ENCODE measurements at regions not wholly inside any gene's neighbourhood (a gene's known extent, or its start where the extent isn't known, plus 50 kb on each side); places are given as distances from the start of the nearest gene placed in this dataset.

DNA sequence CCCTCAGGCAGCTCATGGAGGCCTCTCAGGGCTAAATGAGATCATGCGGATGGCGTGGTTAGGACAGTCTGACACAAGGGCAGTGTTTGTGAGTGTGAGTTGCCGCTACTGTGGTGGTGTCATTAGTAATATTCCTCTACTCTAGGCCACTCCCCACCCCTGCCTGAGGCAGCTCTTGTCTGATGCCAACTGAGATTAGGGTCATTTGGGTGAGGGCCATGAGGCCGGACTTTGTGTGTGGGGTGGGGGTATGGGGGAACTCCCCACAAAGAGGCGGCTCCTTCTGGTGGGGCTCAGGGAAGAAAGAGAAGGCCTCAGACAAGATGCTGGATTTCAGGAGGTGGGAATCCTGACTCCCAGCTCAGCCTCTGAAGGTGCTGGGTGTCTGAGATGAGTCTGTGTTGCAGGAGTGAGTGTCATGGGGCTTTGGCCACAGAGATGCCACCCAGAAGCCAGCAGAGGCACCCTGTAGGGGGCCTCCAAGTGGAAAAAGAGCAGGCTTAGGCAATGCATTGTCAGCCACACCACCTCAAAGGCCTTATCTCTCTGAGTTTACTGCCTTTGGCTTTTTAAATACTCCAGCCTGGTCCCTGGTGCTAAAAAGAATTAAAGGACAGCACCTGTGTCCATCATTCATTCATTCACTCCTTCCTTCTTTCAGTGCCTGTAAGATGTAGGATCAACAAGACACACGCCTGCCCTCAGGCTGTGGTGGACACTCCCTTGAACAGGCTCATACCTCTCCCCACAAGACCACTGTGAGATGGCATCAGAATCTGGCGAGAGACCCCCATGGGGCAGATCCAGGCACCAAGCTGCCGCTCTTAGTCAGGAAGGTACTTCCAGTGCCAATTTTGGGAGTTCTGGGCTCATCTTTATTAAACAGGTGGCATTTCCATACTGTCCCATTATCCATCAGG is 175.2 kb downstream of the MRPL14 start:
- no peak for DNase-seq

DNA sequence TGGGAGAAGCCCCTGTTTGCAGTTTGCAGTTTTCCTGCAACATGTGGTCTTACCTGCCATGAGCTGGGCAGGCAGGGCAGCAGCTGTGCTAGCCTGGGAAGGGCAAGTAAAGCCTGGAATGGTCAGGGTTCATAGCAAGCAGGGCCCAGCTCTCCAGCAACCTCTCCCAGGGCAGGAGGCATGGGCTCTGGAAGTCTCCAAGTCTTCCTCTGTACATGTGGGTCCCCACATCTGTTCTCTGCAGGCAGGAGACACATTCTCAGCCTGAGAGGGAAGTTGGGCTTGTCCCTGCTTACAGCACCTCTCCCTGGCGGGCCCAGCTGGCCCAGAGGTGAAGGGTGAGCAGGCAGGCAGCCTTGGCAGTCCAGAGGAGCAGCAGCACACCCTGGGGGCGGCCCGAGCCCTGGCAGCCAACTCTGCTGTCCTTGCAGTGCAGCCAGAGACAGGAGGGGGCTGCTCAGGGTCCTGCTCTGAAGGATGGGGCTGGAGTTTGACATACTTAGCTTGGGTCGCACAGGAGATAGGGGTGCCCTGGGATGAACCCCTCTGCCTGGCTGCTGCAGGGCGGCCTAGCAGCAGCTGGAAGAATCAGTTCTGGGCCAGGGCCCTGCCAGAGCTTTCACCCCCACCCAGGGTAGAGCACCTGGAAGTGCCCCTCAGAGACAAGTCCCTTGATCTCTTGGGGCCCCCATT is 176.0 kb downstream of the MRPL14 start:
- DNase-seq = peak in 2 of 56 donors; percentile 10 to 12

DNA sequence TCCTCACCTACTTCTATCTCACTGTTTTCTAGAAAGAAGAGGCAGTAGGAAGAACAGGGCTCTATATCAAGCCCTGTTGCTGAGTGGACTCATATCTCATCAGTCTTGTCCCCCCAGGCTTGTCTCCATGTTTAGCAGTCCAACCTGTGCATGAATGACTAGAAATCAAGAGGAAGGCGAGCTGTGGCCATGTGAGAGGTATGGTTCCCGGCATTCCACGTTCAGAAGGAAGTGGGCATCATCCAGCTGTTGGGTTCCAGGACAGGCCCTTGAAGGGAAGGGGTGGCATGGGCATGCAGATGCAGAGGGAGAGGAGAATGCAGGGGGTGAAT is 176.6 kb downstream of the MRPL14 start:
- no peak for DNase-seq

DNA sequence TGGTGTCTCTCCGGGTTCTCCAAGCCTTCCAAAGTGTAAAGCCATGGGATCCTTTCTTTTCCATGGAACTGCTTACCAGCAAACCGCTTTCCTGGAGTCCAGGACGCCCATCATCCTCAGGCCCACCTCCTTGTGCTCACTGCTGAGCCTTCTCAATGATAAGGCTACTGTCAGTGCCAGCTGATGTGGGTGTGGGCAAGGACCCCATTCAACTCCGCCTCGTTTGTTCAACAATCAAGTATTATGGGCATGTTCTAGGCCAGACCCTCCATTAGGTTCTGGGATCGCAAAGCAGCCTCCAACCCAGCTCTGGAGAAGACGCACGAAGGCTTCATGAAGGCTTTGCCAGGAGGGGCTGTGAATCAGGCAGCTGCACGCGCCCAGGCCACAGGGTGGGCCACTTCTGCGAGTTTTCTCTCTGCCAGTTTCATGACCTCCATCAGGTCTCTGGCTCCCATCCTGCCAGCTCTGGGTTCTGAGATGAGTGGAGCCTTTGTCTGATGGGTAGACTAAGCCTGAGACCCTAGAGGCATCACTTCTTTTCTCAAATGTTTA is 177.1 kb downstream of the MRPL14 start:
- no peak for DNase-seq

DNA sequence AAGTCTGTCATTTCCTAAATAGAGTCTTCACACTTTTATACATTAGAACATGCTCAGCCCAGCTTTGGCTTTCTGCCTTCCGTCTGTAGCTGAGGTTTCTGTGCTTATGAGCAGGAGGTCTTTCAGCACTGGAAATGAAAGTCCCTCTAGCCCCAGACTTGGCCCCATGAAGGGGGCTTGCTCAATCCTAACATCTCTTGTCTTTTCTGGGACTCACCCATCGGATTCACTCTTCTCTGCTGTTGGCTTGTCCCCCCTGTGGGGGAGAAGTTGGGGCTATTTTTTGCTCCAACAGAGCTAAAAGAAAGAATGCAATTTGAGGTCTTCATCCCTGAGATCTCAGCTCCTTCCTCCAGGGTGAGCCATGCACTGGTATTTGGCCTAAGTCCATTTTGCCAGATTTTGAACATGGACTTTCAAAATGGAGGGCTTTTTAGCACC is 177.7 kb downstream of the MRPL14 start:
- DNase-seq = no peak

DNA sequence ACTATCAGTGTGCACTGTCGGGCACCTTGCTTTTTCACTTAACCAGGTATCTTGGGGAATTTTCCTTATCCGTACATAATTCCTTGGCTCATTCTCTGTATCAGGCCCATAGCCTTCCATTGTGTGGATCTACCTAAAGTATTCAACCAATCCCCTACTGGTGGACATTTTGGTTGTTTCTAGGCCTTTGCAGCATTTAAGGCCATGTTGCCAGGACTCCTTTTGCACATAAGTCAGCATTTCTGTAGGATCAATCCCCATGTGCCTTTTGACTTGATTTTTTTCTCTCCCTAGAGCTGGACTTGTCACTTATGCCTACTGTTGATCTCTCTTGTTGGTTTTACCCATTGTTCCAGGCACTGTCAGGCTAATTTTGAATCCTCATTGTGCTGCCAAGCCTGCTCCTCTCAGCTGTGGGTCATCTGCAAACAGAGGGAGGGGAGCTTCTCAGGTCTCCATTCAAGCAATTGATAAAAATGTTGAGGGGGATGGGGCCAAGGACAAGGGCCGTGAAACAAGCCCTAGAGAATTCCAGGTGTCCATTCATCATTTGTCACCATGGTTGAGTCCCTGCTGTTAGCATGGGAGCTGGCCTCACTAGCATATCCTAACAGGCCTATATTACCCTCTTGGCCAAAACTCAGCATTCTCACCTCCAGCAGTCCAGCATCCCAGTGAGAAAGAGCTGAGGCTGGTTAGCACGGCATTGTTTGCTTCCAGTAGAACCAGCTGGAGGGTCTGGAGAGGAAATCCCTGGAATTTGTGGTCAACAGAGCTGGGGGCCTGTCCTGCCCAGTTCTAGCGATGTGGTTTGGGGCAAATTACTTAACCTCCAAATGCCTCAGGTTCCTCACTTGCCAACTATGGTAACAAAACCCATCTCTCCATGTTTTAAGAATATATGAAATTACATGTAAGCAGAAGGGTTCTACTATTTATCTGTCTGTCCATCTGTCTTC is 178.4 kb downstream of the MRPL14 start:
- DNase-seq = no peak

DNA sequence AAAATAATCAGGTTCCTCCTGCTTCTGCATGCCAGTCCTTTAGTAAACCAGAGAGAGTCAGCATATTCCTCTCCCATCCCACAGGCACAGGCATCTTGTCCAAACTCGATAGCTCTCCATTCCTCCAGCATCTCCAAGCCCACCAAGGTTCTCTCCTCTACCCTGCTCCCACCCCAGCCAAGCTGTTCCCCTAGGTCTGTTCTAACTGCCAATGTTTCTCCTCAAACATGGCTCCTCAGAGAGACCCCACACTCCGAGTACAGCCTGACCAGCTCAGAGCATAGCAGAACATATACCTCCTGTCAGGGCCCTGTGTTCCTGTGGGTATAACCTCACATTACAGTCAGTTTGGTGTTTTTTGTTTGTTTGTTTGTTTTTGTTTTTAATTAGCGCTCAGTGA is 177.8 kb downstream of the VEGFA start:
- no peak for DNase-seq

DNA sequence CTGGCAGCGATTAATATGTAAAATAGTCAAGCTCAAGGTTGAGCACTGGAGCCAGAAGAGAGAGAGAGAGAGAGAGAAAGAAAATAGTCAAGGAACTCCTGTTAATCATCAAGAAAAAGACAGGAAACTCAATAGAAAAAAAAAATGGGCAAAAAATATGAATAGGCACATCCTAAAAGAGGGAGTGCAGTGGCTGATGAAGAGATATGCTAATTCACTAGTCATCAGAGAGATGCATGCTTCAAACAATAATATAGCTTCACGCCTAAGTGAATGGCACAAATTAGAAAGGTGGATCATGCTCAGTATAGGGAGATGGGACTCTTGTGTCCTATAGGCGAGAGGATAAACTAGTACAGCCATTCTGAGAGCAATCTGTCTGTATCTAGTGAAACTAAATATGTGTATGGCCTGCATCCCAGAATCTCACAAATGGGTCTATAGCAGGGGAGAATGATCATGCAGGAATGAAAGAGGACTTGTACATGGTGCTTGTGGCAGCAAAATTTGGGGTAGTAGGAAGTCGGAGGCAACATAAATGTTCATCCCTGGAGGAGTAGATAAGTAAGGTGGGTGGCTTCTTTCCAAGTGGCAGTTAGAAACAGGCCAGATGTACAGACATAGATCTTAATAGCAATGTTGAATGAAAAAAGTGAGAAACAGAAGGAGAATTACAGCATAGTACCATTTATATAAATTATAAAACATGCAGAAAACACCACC is 176.8 kb downstream of the VEGFA start:
- DNase-seq = no peak

DNA sequence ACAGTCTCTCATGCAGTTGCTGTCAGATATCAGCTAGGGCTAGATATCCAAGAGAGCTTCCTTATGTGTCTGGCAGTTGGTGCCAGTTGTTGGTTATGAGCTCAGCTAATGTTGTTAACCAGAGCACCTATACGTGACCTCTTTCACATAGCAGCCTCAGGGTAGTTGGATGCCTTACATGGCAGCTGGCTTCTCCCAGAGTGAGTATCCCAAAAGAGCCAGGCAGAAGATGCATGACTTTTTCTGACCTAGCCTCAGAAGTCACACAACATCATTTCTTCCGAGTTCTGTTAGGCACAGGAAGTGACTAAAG is 175.7 kb downstream of the VEGFA start:
- DNase-seq = no peak

DNA sequence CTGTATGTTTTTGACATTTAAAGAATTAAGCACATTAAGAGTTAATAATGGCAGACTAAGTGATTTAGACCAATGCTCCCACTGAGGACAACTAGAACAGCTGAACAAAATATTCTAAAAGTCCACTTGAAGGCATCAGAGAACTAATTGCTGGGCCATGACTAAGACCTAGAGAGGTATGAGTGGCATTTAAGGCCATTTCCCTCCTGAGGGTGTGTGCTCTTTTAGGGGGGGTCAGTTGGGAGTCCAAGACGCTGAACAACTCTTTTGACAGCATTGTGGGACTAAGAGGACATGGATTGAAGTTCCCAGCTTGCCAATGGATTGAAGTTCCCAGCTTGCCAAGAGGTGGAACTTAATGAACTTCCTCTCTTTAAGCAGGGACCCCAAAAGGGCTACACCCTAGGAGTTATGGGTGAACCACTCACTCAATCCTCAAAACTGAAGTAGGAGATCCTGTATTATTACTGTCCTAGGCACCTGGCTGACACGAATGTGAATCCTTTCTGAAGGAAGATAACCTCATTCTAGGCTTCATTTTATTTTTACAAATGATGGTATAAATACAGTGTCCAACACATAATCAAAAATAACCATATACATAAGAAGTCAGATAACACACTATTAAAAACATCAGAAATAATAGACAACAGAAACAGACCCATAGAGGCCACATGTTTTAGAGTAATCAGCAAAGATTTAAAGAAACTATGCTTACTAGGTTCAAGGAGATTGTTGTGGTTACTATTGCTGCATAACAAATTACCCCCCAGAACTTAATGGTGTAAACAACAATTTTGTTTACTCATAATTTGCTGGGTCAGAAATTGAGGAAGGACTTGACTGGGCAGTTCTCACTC is 175.1 kb downstream of the VEGFA start:
- no peak for DNase-seq

DNA sequence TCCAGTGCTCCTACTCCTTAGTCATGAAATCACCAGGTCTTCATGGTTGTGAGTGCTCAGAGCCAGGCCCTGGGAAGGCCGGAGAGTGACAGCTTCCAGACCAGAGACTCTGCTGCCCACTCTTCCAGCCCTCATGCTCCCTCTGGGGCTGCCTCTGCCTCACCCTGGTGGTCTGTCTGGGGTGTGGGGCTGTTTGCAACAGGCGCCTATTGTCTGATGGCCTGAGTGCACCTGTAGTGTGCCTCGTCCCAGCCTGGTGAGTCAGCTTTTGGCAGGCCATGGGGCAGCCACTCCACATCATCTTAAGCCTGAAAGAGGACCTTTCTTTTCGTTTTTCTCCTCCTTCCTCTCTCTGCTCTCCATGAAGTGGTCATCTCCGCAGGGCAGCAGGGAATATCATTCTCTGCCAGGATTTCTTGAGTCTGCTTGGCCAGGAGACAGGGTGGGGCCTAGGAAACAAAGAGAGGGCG is 173.8 kb downstream of the VEGFA start:
- DNase-seq = peak in 4 of 56 donors; percentile 12 to 27 (median 15)

DNA sequence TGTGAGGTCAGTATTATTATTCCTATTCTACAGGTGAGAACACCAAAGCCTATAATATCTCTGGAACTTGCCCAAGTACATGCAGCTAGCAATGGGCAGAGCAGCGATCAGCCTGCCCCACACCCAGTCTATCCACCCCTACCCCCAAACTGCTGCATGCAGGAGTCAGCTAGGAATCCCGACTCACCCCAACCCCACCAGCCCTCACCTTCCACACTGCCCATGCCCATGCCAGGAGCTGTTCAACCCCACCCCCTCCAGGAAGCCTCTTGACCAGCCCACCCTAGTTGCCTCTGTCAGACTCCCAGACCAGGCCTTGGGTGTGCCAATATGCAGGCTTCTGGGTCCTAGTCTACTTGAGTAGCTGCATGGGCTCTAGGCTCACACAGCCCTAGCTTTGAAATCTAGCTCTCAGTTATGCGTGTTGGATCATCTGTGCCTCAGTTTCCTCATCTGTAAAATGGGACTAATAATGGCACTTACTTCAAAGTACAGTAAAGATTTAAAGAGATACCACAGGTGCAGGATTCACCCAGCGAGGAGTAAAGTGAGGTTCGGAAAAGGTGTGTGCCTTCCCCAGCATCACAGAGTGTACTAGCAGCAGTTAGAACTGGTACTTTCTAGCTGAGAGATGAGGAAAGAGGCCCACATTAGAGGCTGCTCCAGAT is 173.2 kb downstream of the VEGFA start:
- no peak for DNase-seq

DNA sequence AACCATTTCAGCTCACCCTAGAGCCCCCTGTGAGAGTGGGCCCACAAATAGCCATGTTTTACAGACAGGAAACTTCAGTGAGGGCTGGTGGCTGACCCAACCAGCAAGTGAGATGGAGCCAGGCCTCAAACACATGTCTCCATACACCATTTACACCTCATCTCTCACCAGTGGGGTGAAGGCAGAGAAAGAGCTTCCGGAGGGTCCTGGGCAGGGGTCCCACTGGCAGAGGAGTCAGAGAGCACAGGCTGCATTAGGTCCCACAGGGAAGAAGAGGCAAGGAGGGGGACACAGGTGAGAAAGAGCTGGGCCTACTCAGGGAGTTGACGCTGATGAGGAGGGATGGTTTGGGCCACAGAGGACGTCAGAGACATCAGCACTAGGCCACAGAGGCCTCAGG is 172.6 kb downstream of the VEGFA start:
- DNase-seq = no peak

DNA sequence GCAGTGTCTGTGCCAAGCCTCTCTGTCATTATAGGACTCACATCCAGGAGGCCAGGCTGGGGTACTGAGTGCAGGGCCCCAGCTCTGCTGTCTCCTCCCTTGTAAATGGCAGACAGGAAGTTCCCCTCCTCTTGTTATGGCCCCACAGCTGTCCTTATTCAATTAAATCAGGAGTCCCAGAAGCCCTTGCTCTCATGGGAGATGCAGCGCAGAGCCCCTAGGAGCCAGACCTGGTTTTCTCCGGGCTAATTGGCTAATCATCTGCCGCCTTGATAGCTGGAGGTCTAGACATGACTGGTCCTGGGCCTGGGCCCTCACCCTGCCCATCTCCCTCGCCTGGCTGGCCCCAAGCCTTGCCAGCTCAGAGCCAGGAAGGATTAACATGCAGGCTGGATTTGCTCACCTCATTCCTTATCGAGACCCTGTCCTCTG is 172.0 kb downstream of the VEGFA start:
- no peak for DNase-seq

DNA sequence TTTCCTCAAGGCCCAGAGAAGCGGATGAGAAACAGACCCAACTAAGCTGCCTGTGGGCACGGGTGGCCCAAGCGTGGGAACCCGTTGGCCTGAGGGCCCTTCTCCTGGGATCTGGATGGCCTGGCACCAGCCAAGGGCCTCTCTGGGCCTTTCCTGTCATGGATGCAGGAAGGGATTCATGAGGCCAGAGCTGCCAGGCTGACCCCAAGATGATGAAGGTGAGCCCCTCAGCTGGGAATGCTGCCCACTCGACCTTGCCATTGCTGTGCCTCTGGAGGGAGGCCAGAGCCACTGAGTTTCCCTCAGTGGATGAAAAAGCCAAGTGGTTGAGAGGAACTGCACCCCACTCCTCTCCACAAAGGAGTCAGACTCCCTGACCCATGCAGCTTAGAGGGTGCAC is 171.2 kb downstream of the VEGFA start:
- DNase-seq = no peak

DNA sequence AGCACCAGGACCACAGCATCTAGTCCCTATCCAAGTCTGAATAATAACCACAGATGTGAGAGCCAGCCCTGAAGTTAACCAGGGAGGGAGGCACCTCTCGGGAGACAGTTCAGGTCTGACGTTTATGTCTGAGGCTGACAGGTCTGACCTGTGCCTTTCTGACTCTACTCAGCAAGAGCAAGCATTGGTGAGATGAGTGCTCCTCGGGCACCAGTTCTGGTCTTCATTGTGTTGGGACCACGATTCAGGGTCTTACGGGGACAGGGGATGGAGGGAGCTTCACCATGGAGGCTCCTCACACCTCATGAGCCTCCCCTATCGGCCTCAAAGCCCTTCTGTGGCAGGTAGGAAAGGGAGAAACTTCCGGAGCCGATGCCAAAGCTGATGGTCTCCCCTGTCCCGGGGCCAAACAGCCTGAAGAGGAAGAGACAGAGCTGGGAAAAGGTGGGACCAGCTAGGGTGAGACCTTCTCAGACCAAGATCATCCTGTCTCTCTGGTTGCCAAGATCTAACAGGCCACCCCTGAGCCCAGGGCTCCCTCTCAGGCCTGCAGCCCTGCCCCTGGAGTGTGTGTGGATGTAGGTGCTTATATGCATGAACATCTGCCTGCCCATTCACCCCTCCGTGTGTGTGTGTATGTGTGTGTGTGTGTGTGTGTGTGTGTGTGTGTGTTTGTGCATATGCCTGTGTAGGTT is 170.5 kb downstream of the VEGFA start:
- no peak for DNase-seq

DNA sequence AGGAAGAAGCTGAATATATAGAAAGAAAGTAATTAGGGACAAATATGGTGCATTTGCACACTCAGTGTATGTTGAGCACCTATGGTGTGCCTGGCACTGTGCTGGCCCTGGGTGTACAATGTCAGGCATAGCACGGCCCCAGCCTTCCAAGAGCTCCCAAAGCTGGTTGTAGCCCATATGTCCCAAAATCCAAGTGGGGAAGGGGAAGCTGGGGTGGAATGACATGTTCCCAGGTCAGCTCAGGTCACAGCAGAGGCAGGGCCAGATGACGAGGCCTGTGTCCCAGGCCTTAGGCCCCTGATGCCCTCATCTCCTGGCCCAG is 170.0 kb downstream of the VEGFA start:
- no peak for DNase-seq

DNA sequence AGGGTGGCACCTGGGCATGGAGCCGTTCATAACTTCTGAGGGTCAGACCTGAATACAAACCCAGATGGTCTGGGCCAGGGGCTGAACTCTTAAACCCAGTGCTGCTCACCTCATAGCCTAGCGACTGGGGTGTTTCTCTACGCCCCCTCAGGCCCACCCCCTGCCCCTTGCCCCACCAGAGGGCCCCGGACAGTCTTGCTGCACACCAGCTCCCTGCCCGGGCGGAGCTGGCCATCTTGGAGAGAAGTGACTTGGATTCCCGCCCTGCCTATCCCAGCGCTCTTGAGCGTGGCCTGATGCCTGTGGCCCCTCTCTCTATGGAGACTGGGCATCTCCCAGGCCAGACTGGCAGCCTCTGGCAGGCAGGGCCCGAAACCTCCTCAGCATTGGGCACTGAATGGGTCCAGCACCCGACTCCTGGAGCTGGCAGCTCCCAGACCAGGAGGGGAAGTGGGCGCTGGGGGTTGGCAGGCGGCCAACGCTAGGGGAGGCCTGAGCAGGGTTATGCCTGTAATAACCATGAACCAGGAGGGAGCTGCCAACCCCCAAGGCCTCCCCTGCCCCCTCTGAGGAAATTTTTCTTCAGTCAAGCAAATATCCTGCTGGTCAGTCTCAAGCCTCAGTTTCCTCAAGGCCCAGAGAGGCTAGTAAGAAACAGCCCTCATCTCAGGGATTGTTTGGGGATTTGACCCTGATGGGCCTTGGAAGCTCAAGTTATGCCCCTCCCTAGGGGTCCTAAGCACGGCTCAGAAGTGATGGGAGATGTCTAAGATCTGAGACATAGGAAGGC is 169.5 kb downstream of the VEGFA start:
- DNase-seq = no peak
